ENCODE measurements at regions not wholly inside any gene's neighbourhood (a gene's known extent, or its start where the extent isn't known, plus 50 kb on each side); places are given as distances from the start of the nearest gene placed in this dataset.

DNA sequence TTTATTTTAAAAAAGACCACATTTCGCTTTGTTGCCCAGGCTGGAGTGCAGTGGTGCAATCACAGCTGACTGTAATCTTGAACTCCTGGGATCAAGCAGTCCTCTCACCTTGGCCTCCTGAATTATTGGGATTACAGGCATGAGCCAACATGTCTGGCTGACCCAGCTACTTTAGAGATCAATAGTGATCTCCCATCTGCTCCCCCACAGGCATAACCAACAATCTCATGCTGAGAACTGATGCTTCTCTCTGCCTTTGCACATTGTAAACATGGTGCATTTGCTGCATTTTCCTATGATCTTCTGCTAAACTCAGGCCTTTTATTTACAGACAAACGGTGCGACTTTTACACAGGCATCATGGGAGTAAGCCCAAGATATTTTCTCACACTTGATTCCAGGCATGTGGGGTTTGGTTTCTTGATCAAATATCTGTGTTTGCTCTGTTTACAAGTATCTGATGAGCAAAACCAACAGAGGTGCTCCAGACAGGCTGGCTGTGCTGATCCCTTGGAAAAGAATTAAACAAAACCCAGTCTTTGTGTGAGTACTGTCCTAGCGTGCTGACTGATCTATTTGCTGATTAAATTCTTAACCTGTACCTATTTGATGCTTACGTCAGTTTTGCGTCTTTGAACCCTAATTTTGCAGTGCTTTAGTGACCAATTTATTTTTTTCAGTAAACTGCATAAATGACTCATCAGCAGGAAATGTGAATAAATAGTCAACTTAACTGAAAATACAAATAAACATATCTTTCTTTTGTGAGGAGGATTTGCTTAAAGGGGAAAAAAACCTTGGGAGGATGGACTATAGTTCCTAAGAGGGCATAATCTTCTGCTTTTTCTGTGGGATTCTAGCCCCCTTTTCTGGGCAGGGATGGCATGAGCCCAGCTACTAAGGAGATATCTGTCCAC, 191.7 kb upstream of the NR3C1 start:
- no peaks in the 10 kb centered on the region for H4K20me1 ChIP-seq (ENCODE audit: insufficient read depth, low read length)
- peak; percentile 97 for FAIRE-seq
- peak overlapping the region; percentile 89 for H3K27ac ChIP-seq (ENCODE audit: extremely low read length, insufficient read depth, low read length)
- in situ Hi-C loops (cut with HindIII; ENCODE audit: extremely low pct_ligation_motif_present, low pct_unique_long_range_greater_than_20kb) (loop anchor here (5.0 kb wide), 1 partner anchor 88 kb away; no protein-coding TSS in a partner anchor), intact Hi-C loops (cut with micrococcal nuclease; ENCODE audit: unreplicated experiment) (loop anchor here (1.0 to 10.0 kb wide), 5 partner anchors 24 to 230 kb away; no protein-coding TSS in a partner anchor)
- H3K79me2 ChIP-seq (ENCODE audit: insufficient read depth, low read length) = no peaks in the 10 kb centered on the region
- peak overlapping the region; percentile 74 for H3K9ac ChIP-seq (ENCODE audit: insufficient read depth, low read depth, low read length)
- DNase-seq (ENCODE audit: low spot score) = peak; percentile 98
- peak overlapping the region; percentile 59 for H3K4me2 ChIP-seq (ENCODE audit: low read depth, low read length)
- CTCF ChIA-PET (ENCODE audit: low intra/inter-chr PET ratio, low total read pairs) = interaction anchor here (1.1 kb wide), 1 partner anchor 40 kb away, joined by 3 read pairs; no protein-coding TSS in a partner anchor
- TSS peak; percentile 83 for BruUV-seq (replicated peaks)
- H3K4me1 ChIP-seq (ENCODE audit: insufficient read depth, low read length) = peaks cover 85% of the 10 kb centered on the region
- no peak overlapping the region for H2AFZ ChIP-seq (ENCODE audit: low read length)
- H3K4me3 ChIP-seq (replicated peaks in 1 of 3; ENCODE audit: insufficient read depth in 1 of 3, low read depth in 2 of 3, low read length in 3 of 3) = peak overlapping the region in 1 of 3 experiments; percentile 19; a peak in 1 of 6 replicates
- H3K9me3 ChIP-seq (ENCODE audit: low read length) = no peaks in the 10 kb centered on the region
- H3K36me3 ChIP-seq (replicated peaks in 1 of 2; ENCODE audit: control insufficient read depth in 1 of 2, insufficient read depth in 2 of 2, low read length in 2 of 2) = no peaks in the 10 kb centered on the region
- H3K27me3 ChIP-seq (ENCODE audit: control insufficient read depth in 1 of 2, insufficient read depth in 2 of 2, low read length in 2 of 2) = no peaks in the 10 kb centered on the region
- WGBS (ENCODE audit: low lambda C conversion rate) = 4% methylated on average over 6 of the region's 6 CpGs
- POLR2A ChIA-PET = interaction anchor here (0.8 to 2.3 kb wide), 7 partner anchors 18 to 87 kb away, joined by 3 to 15 read pairs (median 7); no protein-coding TSS in a partner anchor
- ATAC-seq = peak; percentile 85
- TF ChIP-seq, protein P1, sequence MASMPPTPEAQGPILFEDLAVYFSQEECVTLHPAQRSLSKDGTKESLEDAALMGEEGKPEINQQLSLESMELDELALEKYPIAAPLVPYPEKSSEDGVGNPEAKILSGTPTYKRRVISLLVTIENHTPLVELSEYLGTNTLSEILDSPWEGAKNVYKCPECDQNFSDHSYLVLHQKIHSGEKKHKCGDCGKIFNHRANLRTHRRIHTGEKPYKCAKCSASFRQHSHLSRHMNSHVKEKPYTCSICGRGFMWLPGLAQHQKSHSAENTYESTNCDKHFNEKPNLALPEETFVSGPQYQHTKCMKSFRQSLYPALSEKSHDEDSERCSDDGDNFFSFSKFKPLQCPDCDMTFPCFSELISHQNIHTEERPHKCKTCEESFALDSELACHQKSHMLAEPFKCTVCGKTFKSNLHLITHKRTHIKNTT (CRISPR knock-in tag; IDR thresholded peaks at IDR 0.05) = no peak
- TF ChIP-seq SETDB1 (CRISPR knock-in tag; IDR thresholded peaks at IDR 0.05; ENCODE audit: borderline replicate concordance) = no peak
- TF ChIP-seq ZNF557 (CRISPR knock-in tag; IDR thresholded peaks at IDR 0.05) = no peak
- TF ChIP-seq KLF6 (CRISPR knock-in tag; IDR thresholded peaks at IDR 0.05) = no peak
- no peak for TF ChIP-seq DMTF1 (CRISPR knock-in tag; IDR thresholded peaks at IDR 0.05)
- no peak for TF ChIP-seq TBP (CRISPR knock-in tag; IDR thresholded peaks at IDR 0.05)
- TF ChIP-seq HHEX (CRISPR knock-in tag; IDR thresholded peaks at IDR 0.05) = 0 out of 2 replicates have a peak, but pooled peaks have one; percentile 13
- no peak for TF ChIP-seq GZF1 (CRISPR knock-in tag; IDR thresholded peaks at IDR 0.05)
- TF ChIP-seq ATM (IDR thresholded peaks at IDR 0.05; ENCODE audit: borderline replicate concordance) = no peak
- no peak for TF ChIP-seq ZFP90 (CRISPR knock-in tag; IDR thresholded peaks at IDR 0.05; ENCODE audit: borderline replicate concordance)
- TF ChIP-seq, protein P2, sequence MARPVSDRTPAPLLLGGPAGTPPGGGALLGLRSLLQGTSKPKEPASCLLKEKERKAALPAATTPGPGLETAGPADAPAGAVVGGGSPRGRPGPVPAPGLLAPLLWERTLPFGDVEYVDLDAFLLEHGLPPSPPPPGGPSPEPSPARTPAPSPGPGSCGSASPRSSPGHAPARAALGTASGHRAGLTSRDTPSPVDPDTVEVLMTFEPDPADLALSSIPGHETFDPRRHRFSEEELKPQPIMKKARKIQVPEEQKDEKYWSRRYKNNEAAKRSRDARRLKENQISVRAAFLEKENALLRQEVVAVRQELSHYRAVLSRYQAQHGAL (CRISPR knock-in tag; IDR thresholded peaks at IDR 0.05; ENCODE audit: not compliant biosample characterization) = peak; percentile 47
- TF ChIP-seq PHF8 (CRISPR knock-in tag; IDR thresholded peaks at IDR 0.05) = no peak
- no peak for TF ChIP-seq ZNF766 (CRISPR knock-in tag; IDR thresholded peaks at IDR 0.05; ENCODE audit: borderline replicate concordance)
- TF ChIP-seq, protein P3, sequence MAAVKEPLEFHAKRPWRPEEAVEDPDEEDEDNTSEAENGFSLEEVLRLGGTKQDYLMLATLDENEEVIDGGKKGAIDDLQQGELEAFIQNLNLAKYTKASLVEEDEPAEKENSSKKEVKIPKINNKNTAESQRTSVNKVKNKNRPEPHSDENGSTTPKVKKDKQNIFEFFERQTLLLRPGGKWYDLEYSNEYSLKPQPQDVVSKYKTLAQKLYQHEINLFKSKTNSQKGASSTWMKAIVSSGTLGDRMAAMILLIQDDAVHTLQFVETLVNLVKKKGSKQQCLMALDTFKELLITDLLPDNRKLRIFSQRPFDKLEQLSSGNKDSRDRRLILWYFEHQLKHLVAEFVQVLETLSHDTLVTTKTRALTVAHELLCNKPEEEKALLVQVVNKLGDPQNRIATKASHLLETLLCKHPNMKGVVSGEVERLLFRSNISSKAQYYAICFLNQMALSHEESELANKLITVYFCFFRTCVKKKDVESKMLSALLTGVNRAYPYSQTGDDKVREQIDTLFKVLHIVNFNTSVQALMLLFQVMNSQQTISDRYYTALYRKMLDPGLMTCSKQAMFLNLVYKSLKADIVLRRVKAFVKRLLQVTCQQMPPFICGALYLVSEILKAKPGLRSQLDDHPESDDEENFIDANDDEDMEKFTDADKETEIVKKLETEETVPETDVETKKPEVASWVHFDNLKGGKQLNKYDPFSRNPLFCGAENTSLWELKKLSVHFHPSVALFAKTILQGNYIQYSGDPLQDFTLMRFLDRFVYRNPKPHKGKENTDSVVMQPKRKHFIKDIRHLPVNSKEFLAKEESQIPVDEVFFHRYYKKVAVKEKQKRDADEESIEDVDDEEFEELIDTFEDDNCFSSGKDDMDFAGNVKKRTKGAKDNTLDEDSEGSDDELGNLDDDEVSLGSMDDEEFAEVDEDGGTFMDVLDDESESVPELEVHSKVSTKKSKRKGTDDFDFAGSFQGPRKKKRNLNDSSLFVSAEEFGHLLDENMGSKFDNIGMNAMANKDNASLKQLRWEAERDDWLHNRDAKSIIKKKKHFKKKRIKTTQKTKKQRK (IDR thresholded peaks at IDR 0.05; ENCODE audit: low read length) = no peak
- no peak; the same call in 1 of the 2 replicates for TF ChIP-seq ZNF549 (CRISPR knock-in tag; IDR thresholded peaks at IDR 0.05)
- TF ChIP-seq NRL (CRISPR knock-in tag; IDR thresholded peaks at IDR 0.05; ENCODE audit: borderline replicate concordance) = no peak

Data from HepG2 (cell line).